GM23338 (cell line): ENCODE measurements at regions not wholly inside any gene's neighbourhood (a gene's known extent, or its start where the extent isn't known, plus 50 kb on each side); places are given as distances from the start of the nearest gene placed in this dataset.
A peak's percentile ranks its signal among the peaks of the same experiment; 100 is the strongest.

Source experiments
- ATAC-seq: fragments of 200-7000 bp; cut with Tn5 transposase; 3 replicates; pipeline ENCODE4 v1.9.1; 2020
- DNase-seq: peaks from one replicate; pipeline ENCODE4 v3.0.0-alpha.2; 2015; ENCODE audit warnings: low spot score
- H2AFZ ChIP-seq: fragments of 200-600 bp; sonication (generic); 2 replicates; pipeline ENCODE4 v1.8.0; 2016; ENCODE audit warnings: antibody characterized with exemption, mild to moderate bottlenecking, moderate library complexity
- H3F3A ChIP-seq: fragments of 200-600 bp; sonication (generic); replicated peaks from 2 replicates; pipeline ENCODE4 v1.8.0; 2017; ENCODE audit warnings: antibody characterized with exemption, mixed run types, low read depth
- H3K27ac ChIP-seq: fragments of 200-600 bp; sonication (generic); 2 replicates; pipeline ENCODE4 v1.6.1; 2016; ENCODE audit warnings: low read depth
- H3K27me3 ChIP-seq: fragments of 200-600 bp; sonication (generic); 2 replicates; pipeline ENCODE4 v1.8.0; 2016; ENCODE audit warnings: mild to moderate bottlenecking, mixed run types, moderate library complexity; ENCODE audit not compliant: insufficient read depth
- H3K36me3 ChIP-seq: fragments of 200-600 bp; sonication (generic); 2 replicates; pipeline ENCODE4 v1.8.0; 2016; ENCODE audit warnings: mild to moderate bottlenecking; ENCODE audit not compliant: insufficient read depth
- H3K4me1 ChIP-seq: fragments of 200-600 bp; sonication (generic); 2 replicates; pipeline ENCODE4 v1.8.0; 2016; ENCODE audit warnings: mild to moderate bottlenecking, moderate library complexity; ENCODE audit not compliant: insufficient read depth
- H3K4me2 ChIP-seq: fragments of 200-600 bp; sonication (generic); 2 replicates; pipeline ENCODE4 v1.7.1; 2017; ENCODE audit warnings: mixed run types
- H3K4me3 ChIP-seq: fragments of 200-600 bp; sonication (generic); 2 replicates; pipeline ENCODE4 v1.6.1; 2016; ENCODE audit warnings: mixed run types
- H3K79me2 ChIP-seq: fragments of 200-600 bp; sonication (generic); replicated peaks from 2 replicates; pipeline ENCODE4 v1.8.0; 2017; ENCODE audit warnings: mild to moderate bottlenecking; ENCODE audit not compliant: insufficient read depth
- H3K9me2 ChIP-seq: fragments of 200-600 bp; sonication (generic); 2 replicates; pipeline ENCODE4 v1.8.0; 2017; ENCODE audit not compliant: insufficient read depth
- H4K20me1 ChIP-seq: fragments of 200-600 bp; sonication (generic); replicated peaks from 2 replicates; pipeline ENCODE4 v1.8.0; 2017; ENCODE audit warnings: mild to moderate bottlenecking; ENCODE audit not compliant: insufficient read depth
- H3K27ac Mint-ChIP-seq: 2 replicates; pipeline ENCODE4 v1.8.0; 2020; ENCODE audit warnings: inconsistent platforms, mild to moderate bottlenecking, moderate library complexity, mixed read lengths
- H3K27me3 Mint-ChIP-seq: 3 replicates; pipeline ENCODE4 v1.8.0; 2022; ENCODE audit warnings: low read depth, mild to moderate bottlenecking, moderate library complexity, mixed read lengths, inconsistent platforms; ENCODE audit not compliant: insufficient read depth, poor library complexity
- H3K36me3 Mint-ChIP-seq: 3 replicates; pipeline ENCODE4 v1.8.0; 2021; ENCODE audit warnings: low read depth, mild to moderate bottlenecking, inconsistent platforms, moderate library complexity, mixed read lengths
- H3K4me1 Mint-ChIP-seq: 3 replicates; pipeline ENCODE4 v1.8.0; 2020; ENCODE audit warnings: mild to moderate bottlenecking, inconsistent platforms, mixed read lengths
- H3K4me3 Mint-ChIP-seq: 3 replicates; pipeline ENCODE4 v1.8.0; 2021; ENCODE audit warnings: moderate library complexity, mild to moderate bottlenecking, inconsistent platforms, mixed read lengths
- H3K9me3 Mint-ChIP-seq: 3 replicates; pipeline ENCODE4 v1.8.0; 2020; ENCODE audit warnings: moderate library complexity, mild to moderate bottlenecking, inconsistent platforms, mixed read lengths
- CTCF ChIP-seq, 2 experiments: fragments of 200-600 bp in 1 of 2; sonication (generic) in 1 of 2; conservative IDR thresholded peaks; 2 replicates each; pipeline versions ENCODE4 v1.5.1 to v1.6.1; 2016 to 2017; ENCODE audit warnings: antibody characterized with exemption in 2 of 2, low read depth in 2 of 2, mild to moderate bottlenecking in 2 of 2, moderate library complexity in 1 of 2
- ETS1 ChIP-seq: IDR thresholded peaks from 2 replicates; pipeline ENCODE4 v1.6.1; 2016; ENCODE audit warnings: antibody characterized with exemption
- JUNB ChIP-seq: IDR thresholded peaks from one replicate; pipeline ENCODE4 v1.6.1; 2016; ENCODE audit warnings: antibody characterized with exemption; ENCODE audit not compliant: unreplicated experiment
- POLR2AphosphoS5 ChIP-seq: IDR thresholded peaks from 2 replicates; pipeline ENCODE4 v1.6.1; 2016; ENCODE audit warnings: antibody characterized with exemption, low read depth
- STAT1 ChIP-seq: IDR thresholded peaks from one replicate; pipeline ENCODE4 v1.6.1; 2016; ENCODE audit warnings: antibody characterized with exemption; ENCODE audit not compliant: unreplicated experiment
- ZNF462 ChIP-seq: fragments of 250-450 bp; sonication (Bioruptor Pico); IDR thresholded peaks from 2 replicates; pipeline ENCODE4 v1.5.0; 2020; ENCODE audit warnings: mild to moderate bottlenecking, moderate library complexity

GRCh38 chr9:23380821-23381220 lies 445.2 kb downstream of the ELAVL2 start (continued):
- TF ChIP-seq ZNF462 (CRISPR knock-in tag): no peak

- Histone ChIP-seq H3K27me3 (no peaks in the 10 kb centered on the region), H3K79me2 (no peaks in the 10 kb centered on the region), H3K4me2 (no peak overlapping the region; the same call in 1 of the 2 replicates), H3K4me3 (no peak overlapping the region), H3K4me1 (no peaks in the 10 kb centered on the region), H3F3A (no peaks in the 10 kb centered on the region), H3K27ac (no peak overlapping the region), H3K36me3 (no peaks in the 10 kb centered on the region), H4K20me1 (no peaks in the 10 kb centered on the region), H2AFZ (no peak overlapping the region), H3K9me2 (peaks cover 4% of the 10 kb centered on the region; the same call in 1 of the 2 replicates)
- no peak overlapping the region for H3K27ac Mint-ChIP-seq
- peaks cover 10% of the 10 kb centered on the region; the same call in 1 of the 3 replicates for H3K36me3 Mint-ChIP-seq
- H3K4me1 Mint-ChIP-seq: peaks cover 13% of the 10 kb centered on the region; the same call in 2 of the 3 replicates
- H3K27me3 Mint-ChIP-seq: no peaks in the 10 kb centered on the region
- no peak overlapping the region for H3K4me3 Mint-ChIP-seq
- peaks cover 19% of the 10 kb centered on the region for H3K9me3 Mint-ChIP-seq
- DNase-seq (peak; percentile 33), ATAC-seq (no peak)
- no peak for TF ChIP-seq STAT1
- TF ChIP-seq POLR2AphosphoS5: no peak
- TF ChIP-seq CTCF (conservative IDR thresholded peaks at IDR 0.05; ENCODE audit: low read depth in 2 of 2): no peak
- no peak for TF ChIP-seq ZNF462 (CRISPR knock-in tag)
- TF ChIP-seq ETS1: no peak
- no peak for TF ChIP-seq JUNB
These were observed 443.6 kb downstream of the ELAVL2 start for GRCh38 chr9:23382418-23382817.
